Caco-2 (cell line): ENCODE measurements at regions not wholly inside any gene's neighbourhood (a gene's known extent, or its start where the extent isn't known, plus 50 kb on each side); places are given as distances from the start of the nearest gene placed in this dataset.

Experiments
- BruUV-seq: library from RNA; stranded (reverse); fragments of 400-500 nt; replicated peaks from 2 replicates; lab custom pipeline; 2021; lab: Mats Ljungman, UMichigan
- CTCF ChIA-PET: fragments of 300-600 bp; sonication (Branson Sonifier 250); formaldehyde crosslinking; loops from one replicate; lab custom pipeline; 2022; ENCODE audit warnings: antibody characterized with exemption; lab: Charles Lee
- POLR2A ChIA-PET: fragments of 300-600 bp; sonication (Branson Sonifier 250); formaldehyde crosslinking; loops from one replicate; lab custom pipeline; 2022; ENCODE audit warnings: antibody characterized with exemption; lab: Charles Lee
- DNase-seq, 2 experiments: peaks; one replicate each; pipeline versions ENCODE4 v3.0.0 to v3.0.0-alpha.2; 2020 to 2022
- H3K27me3 ChIP-seq: replicated peaks from 2 replicates; pipeline ENCODE4 v1.6.0; 2011; ENCODE audit warnings: low read length; ENCODE audit not compliant: control insufficient read depth, insufficient read depth
- H3K36me3 ChIP-seq: 2 replicates; pipeline ENCODE4 v1.5.1; 2011; ENCODE audit warnings: low read length; ENCODE audit not compliant: control insufficient read depth, insufficient read depth
- H3K4me1 ChIP-seq: fragments of 250-450 bp; sonication (Bioruptor Pico); 2 replicates; pipeline ENCODE4 v1.5.1; 2020; ENCODE audit warnings: mild to moderate bottlenecking
- H3K4me3 ChIP-seq: 2 replicates; pipeline ENCODE4 v1.5.1; 2011; ENCODE audit warnings: low read depth, mild to moderate bottlenecking, control low read depth, low read length
- H3K9me3 ChIP-seq: fragments of 250-450 bp; sonication (Bioruptor Pico); 2 replicates; pipeline ENCODE4 v1.5.1; 2020; ENCODE audit warnings: mild to moderate bottlenecking, moderate library complexity
- H3K27ac Mint-ChIP-seq: one replicate; pipeline ENCODE4 v1.8.0; 2022; ENCODE audit warnings: mixed read lengths; ENCODE audit not compliant: unreplicated experiment
- H3K27me3 Mint-ChIP-seq: one replicate; pipeline ENCODE4 v1.8.0; 2022; ENCODE audit warnings: mixed read lengths; ENCODE audit not compliant: insufficient read depth, unreplicated experiment
- H3K36me3 Mint-ChIP-seq: one replicate; pipeline ENCODE4 v1.8.0; 2022; ENCODE audit warnings: mild to moderate bottlenecking, mixed read lengths; ENCODE audit not compliant: insufficient read depth, unreplicated experiment
- H3K4me1 Mint-ChIP-seq: one replicate; pipeline ENCODE4 v1.8.0; 2022; ENCODE audit warnings: low read depth, mixed read lengths; ENCODE audit not compliant: unreplicated experiment
- H3K4me3 Mint-ChIP-seq: one replicate; pipeline ENCODE4 v1.8.0; 2022; ENCODE audit warnings: mild to moderate bottlenecking, moderate library complexity, mixed read lengths; ENCODE audit not compliant: unreplicated experiment
- H3K9me3 Mint-ChIP-seq: one replicate; pipeline ENCODE4 v1.8.0; 2022; ENCODE audit warnings: mixed read lengths; ENCODE audit not compliant: unreplicated experiment
- intact Hi-C: fragments of 100-400 bp; cut with micrococcal nuclease; formaldehyde crosslinking; loops from one replicate; pipeline ENCODE4 v1.10.0; 2022; ENCODE audit not compliant: unreplicated experiment
- TF ChIP-seq, protein P1 (sequence below), 2 experiments: fragments of 200-600 bp in 1 of 2; IDR thresholded peaks; 1 replicate in 1 of 2; 2 replicates in 1 of 2; pipeline versions ENCODE4 v1.5.1 to v1.8.0; 2011 to 2022; ENCODE audit warnings: antibody characterized with exemption in 1 of 2, control low read depth in 1 of 2, inconsistent platforms in 1 of 2, low read depth in 1 of 2, low read length in 1 of 2, mild to moderate bottlenecking in 1 of 2, moderate library complexity in 1 of 2; ENCODE audit not compliant: insufficient read depth in 1 of 2, severe bottlenecking in 1 of 2, unreplicated experiment in 1 of 2

DNA sequence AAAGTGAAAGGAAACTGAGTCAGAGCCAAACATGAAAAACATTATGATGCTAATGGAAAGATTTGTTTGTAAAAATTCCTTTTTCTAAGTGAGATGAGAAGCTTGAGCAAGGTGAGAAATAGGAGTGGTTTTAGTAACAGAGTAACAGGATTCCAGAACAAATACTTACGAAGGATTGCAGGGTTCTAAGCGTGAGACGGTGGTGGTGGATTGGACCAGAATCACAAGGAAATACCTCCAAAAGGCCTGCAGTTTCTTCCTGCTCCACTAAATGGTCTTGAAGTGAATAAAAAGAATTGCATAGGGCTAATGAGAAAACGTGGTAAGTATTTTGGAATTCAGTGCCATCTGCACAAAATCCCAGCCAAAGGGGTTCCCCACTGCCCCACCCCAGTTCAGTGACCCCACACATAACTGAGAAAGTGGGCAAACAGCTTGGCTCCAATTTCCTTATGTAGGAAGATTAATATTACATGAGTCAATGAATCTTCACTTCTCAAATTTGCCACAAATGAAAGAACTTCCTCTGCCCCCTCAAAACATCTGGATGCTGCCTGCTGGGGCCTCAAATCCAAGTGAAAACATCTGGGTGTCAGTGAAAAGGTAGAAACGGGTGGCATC is 283.8 kb upstream of the NR2F2 start:
- Mint-ChIP-seq H3K36me3 (no peaks in the 10 kb centered on the region), H3K4me3 (no peak overlapping the region), H3K27me3 (no peaks in the 10 kb centered on the region), H3K9me3 (peaks cover 8% of the 10 kb centered on the region), H3K4me1 (peaks cover 18% of the 10 kb centered on the region), H3K27ac (no peak overlapping the region)
- Histone ChIP-seq H3K4me1 (peaks cover 25% of the 10 kb centered on the region), H3K27me3 (no peaks in the 10 kb centered on the region), H3K4me3 (no peak overlapping the region), H3K36me3 (no peaks in the 10 kb centered on the region), H3K9me3 (no peaks in the 10 kb centered on the region)
- no TSS peak for BruUV-seq
- CTCF ChIA-PET = no interaction called here
- POLR2A ChIA-PET = no interaction called here
- intact Hi-C loops = no loop called here
- no peak for DNase-seq
- TF ChIP-seq, protein P1, sequence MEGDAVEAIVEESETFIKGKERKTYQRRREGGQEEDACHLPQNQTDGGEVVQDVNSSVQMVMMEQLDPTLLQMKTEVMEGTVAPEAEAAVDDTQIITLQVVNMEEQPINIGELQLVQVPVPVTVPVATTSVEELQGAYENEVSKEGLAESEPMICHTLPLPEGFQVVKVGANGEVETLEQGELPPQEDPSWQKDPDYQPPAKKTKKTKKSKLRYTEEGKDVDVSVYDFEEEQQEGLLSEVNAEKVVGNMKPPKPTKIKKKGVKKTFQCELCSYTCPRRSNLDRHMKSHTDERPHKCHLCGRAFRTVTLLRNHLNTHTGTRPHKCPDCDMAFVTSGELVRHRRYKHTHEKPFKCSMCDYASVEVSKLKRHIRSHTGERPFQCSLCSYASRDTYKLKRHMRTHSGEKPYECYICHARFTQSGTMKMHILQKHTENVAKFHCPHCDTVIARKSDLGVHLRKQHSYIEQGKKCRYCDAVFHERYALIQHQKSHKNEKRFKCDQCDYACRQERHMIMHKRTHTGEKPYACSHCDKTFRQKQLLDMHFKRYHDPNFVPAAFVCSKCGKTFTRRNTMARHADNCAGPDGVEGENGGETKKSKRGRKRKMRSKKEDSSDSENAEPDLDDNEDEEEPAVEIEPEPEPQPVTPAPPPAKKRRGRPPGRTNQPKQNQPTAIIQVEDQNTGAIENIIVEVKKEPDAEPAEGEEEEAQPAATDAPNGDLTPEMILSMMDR (IDR thresholded peaks at IDR 0.05; ENCODE audit: insufficient read depth in 1 of 2, low read depth in 1 of 2, low read length in 1 of 2, severe bottlenecking in 1 of 2, unreplicated experiment in 1 of 2) = no peak

DNA sequence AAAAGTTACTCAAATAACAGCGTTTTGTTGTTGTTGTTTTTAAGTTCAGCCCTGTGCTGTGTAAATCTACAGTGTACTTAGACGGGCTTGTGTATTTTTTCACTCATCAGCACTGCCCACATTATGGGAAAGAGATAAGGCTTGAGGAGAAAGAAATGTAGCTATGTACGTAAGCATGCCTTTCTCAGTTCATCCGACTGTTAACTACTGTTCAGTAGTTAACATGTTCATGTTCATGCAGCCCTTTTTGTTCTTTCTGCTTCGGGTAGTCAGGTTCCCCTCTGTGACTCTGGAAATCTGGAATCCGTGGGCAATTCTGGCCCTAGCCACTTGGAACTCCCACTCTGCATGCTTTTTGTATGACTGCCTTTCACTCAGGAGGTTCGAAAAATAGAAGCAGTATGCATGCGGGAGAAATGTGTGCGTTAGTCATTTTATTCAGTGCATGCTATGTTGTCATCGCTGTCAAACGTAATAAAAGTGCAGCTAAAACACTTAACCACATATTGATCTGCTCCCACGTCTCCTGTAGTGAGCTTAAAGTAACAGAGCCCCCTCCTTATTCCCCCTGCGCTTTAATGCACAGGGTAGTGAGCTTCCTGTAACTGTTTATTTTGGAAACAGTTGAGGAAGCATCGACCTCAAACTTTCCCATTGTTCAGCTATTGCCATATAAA is 283.1 kb upstream of the NR2F2 start:
- DNase-seq = no peak
- intact Hi-C loops = no loop called here
- Histone ChIP-seq H3K9me3 (no peaks in the 10 kb centered on the region), H3K36me3 (no peaks in the 10 kb centered on the region), H3K4me3 (no peak overlapping the region), H3K27me3 (no peaks in the 10 kb centered on the region), H3K4me1 (peaks cover 32% of the 10 kb centered on the region)
- Mint-ChIP-seq H3K9me3 (peaks cover 5% of the 10 kb centered on the region), H3K4me3 (no peak overlapping the region), H3K36me3 (no peaks in the 10 kb centered on the region), H3K27me3 (no peaks in the 10 kb centered on the region), H3K4me1 (peaks cover 18% of the 10 kb centered on the region), H3K27ac (no peak overlapping the region)
- POLR2A ChIA-PET = no interaction called here
- CTCF ChIA-PET = no interaction called here
- TF ChIP-seq, protein P1 (IDR thresholded peaks at IDR 0.05; ENCODE audit: insufficient read depth in 1 of 2, low read depth in 1 of 2, low read length in 1 of 2, severe bottlenecking in 1 of 2, unreplicated experiment in 1 of 2) = no peak
- no TSS peak for BruUV-seq

DNA sequence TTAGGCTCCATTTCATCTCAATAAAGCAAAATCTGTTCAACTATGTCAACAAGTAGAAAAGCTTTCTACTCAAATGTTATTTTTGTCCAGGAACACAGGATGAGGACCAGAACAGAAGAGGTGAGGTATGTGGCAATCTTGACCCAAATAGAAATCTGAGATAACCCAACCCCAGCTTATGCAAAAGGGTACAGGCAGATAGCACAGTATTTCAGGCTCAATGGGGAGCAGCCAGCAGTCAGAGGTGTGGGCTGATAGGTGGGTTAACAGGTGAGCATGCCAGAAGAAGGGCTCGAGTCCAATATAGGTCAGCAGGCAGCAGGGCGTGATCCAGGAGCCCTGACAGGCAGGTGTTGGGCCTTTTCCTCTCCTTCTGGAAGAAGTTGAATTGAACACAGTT is 281.2 kb upstream of the NR2F2 start:
- no peak overlapping the region for H3K27ac Mint-ChIP-seq
- no peaks in the 10 kb centered on the region for H3K27me3 Mint-ChIP-seq
- H3K36me3 Mint-ChIP-seq = no peaks in the 10 kb centered on the region
- no peaks in the 10 kb centered on the region for H3K9me3 Mint-ChIP-seq
- Histone ChIP-seq H3K27me3 (no peaks in the 10 kb centered on the region), H3K4me1 (peaks cover 51% of the 10 kb centered on the region), H3K36me3 (no peaks in the 10 kb centered on the region), H3K9me3 (no peaks in the 10 kb centered on the region), H3K4me3 (no peak overlapping the region)
- TF ChIP-seq, protein P1 (IDR thresholded peaks at IDR 0.05; ENCODE audit: insufficient read depth in 1 of 2, low read depth in 1 of 2, low read length in 1 of 2, severe bottlenecking in 1 of 2, unreplicated experiment in 1 of 2) = no peak
- H3K4me1 Mint-ChIP-seq = peaks cover 25% of the 10 kb centered on the region
- H3K4me3 Mint-ChIP-seq = no peak overlapping the region
- intact Hi-C loops = no loop called here
- CTCF ChIA-PET = no interaction called here
- POLR2A ChIA-PET = interaction anchor here (0.6 kb wide), 1 partner anchor 224 kb away, joined by 3 read pairs; no protein-coding TSS in a partner anchor
- no TSS peak for BruUV-seq
- DNase-seq = no peak
